ENCODE measurements at regions not wholly inside any gene's neighbourhood (a gene's known extent, or its start where the extent isn't known, plus 50 kb on each side); places are given as distances from the start of the nearest gene placed in this dataset.

DNA sequence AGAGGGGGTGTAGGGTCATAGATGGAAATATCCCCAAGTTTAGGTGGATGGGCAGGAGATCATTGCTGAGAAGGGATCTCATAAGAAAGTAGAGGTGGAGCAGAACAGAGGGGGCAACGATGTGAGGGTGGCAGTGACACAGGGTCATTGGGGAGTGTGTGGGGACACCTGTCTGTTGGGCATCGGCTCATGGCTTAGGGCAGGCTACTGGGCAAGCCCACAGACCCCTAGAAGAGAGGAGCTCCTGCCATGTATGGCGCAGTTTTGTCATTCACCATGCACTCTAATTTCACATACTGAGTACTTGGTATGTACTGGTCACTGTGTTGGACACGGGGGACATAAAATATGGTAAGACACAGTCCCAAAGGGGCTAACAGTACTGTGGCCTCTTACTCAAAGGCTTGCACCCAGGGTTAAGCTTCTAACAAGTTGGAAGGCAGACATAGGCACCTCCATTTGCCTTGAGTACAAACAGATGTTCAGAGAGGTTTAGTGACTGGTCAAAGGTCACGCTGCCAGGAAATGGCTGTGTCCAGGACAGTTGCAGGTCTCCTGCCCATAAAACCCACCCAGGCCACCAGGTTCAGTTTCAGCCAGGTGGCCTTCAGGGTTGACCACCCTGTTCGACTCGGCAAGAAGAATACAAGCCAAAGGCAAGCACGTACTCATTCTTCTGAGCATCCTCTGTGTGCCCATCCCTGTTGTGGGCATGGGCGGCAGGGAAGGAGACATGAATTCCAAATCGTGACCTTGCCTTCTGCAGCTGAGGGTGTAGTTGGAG lies 580.2 kb downstream of the KCNJ18 start:
- ATAC-seq: no peak
- peaks cover 3 to 14% of the 10 kb centered on the region in 2 experiments; a peak in 1 of 4 replicates for H3K9me3 ChIP-seq (ENCODE audit: control insufficient read depth in 1 of 2, insufficient read depth in 1 of 2, low read depth in 1 of 2, low read length in 2 of 2)
- H4K20me1 ChIP-seq (ENCODE audit: insufficient read depth): no peaks in the 10 kb centered on the region
- no peak overlapping the region for H3K27ac ChIP-seq (ENCODE audit: low read depth, low read length)
- H3K4me2 ChIP-seq (ENCODE audit: low read length): no peak overlapping the region
- intact Hi-C loops (cut with micrococcal nuclease): no loop called here
- no peak overlapping the region for H2AFZ ChIP-seq (ENCODE audit: low read depth, low read length, poor library complexity, severe bottlenecking)
- BruUV-seq (replicated peaks): no TSS peak
- no peak for DNase-seq (ENCODE audit: low read depth, low spot score)
- CTCF ChIA-PET: no interaction called here
- no peaks in the 10 kb centered on the region for H3K27me3 ChIP-seq (ENCODE audit: insufficient read depth, low read length)
- no peak overlapping the region for H3K9ac ChIP-seq (ENCODE audit: low read length)
- RAD21 ChIA-PET (ENCODE audit: low non-redundant PET in 1 of 2, low total read pairs in 2 of 2, uncharacterized antibody in 2 of 2, unreplicated experiment in 2 of 2): no interaction called here
- no peaks in the 10 kb centered on the region for H3K36me3 ChIP-seq (ENCODE audit: control insufficient read depth in 1 of 2, insufficient read depth in 2 of 2, low read length in 2 of 2)
- no peaks in the 10 kb centered on the region for H3K9me2 ChIP-seq (ENCODE audit: insufficient read depth)
- no peaks in the 10 kb centered on the region for H3K79me2 ChIP-seq (ENCODE audit: insufficient read depth, low read length)
- POLR2A ChIA-PET: no interaction called here
- H3K4me3 ChIP-seq (replicated peaks in 1 of 2; ENCODE audit: low read depth in 1 of 2, low read length in 2 of 2): no peak overlapping the region
- no peaks in the 10 kb centered on the region for H3K4me1 ChIP-seq (ENCODE audit: control insufficient read depth in 1 of 2, insufficient read depth in 2 of 2, low read length in 2 of 2)
- TF ChIP-seq ZNF274 (IDR thresholded peaks at IDR 0.05; ENCODE audit: low read depth, low read length): no peak
- no peak for TF ChIP-seq SRF (IDR thresholded peaks at IDR 0.05; ENCODE audit: low read depth)
- TF ChIP-seq SP1 (IDR thresholded peaks at IDR 0.05; ENCODE audit: low read depth): no peak
- no peak for TF ChIP-seq TCF7L2 (IDR thresholded peaks at IDR 0.05; ENCODE audit: borderline replicate concordance, extremely low read depth, insufficient read depth, insufficient read length)
- TF ChIP-seq FOSL1 (IDR thresholded peaks at IDR 0.05; ENCODE audit: low read depth): no peak
- TF ChIP-seq ZFX (IDR thresholded peaks at IDR 0.05): no peak
- TF ChIP-seq EZH2 (IDR thresholded peaks at IDR 0.05): no peak
- TF ChIP-seq, protein P1, sequence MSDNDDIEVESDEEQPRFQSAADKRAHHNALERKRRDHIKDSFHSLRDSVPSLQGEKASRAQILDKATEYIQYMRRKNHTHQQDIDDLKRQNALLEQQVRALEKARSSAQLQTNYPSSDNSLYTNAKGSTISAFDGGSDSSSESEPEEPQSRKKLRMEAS (IDR thresholded peaks at IDR 0.05): no peak
- TF ChIP-seq CBX3 (IDR thresholded peaks at IDR 0.05; ENCODE audit: low read depth): no peak
- TF ChIP-seq YY1 (IDR thresholded peaks at IDR 0.05; ENCODE audit: extremely low read depth, insufficient replicate concordance, low read depth, low read length): no peak
- no peak for TF ChIP-seq RAD21 (IDR thresholded peaks at IDR 0.05; ENCODE audit: low read depth)
- TF ChIP-seq, protein P2, sequence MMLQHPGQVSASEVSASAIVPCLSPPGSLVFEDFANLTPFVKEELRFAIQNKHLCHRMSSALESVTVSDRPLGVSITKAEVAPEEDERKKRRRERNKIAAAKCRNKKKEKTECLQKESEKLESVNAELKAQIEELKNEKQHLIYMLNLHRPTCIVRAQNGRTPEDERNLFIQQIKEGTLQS (IDR thresholded peaks at IDR 0.05): no peak
- TF ChIP-seq POLR2A (IDR thresholded peaks at IDR 0.05; ENCODE audit: borderline replicate concordance, extremely low read depth, insufficient read depth, insufficient read length): no peak

All from HCT116 (cell line).